HG02798 (cell line): ENCODE measurements at regions not wholly inside any gene's neighbourhood (a gene's known extent, or its start where the extent isn't known, plus 50 kb on each side); places are given as distances from the start of the nearest gene placed in this dataset.
A peak's percentile ranks its signal among the peaks of the same experiment; 100 is the strongest.

Experiments used
- ATAC-seq: cut with Tn5 transposase; IDR thresholded peaks from one replicate; pipeline ENCODE4 v1.9.1; 2021; ENCODE audit warnings: mild to moderate bottlenecking; ENCODE audit not compliant: unreplicated experiment, poor library complexity

- no peak for ATAC-seq
Measured at GRCh38 chr5:66234241-66234640, 90.1 kb downstream of the SREK1 start.

- ATAC-seq: no peak
Measured at GRCh38 chr5:66238435-66238834, 94.3 kb downstream of the SREK1 start.

- no peak for ATAC-seq
Measured at GRCh38 chr5:66239034-66239433, 94.9 kb downstream of the SREK1 start.

- no peak for ATAC-seq
Measured at GRCh38 chr5:66241136-66241825, 97.2 kb downstream of the SREK1 start.

GRCh38 chr5:66242050-66242715 is 98.1 kb downstream of the SREK1 start:
- ATAC-seq: no peak

GRCh38 chr5:66246608-66247007 is 102.5 kb downstream of the SREK1 start:
- ATAC-seq: no peak

GRCh38 chr5:66247176-66247960 is 103.3 kb downstream of the SREK1 start:
- ATAC-seq: no peak

GRCh38 chr5:66248874-66249273 is 104.8 kb downstream of the SREK1 start:
- no peak for ATAC-seq

GRCh38 chr5:66249920-66250319 is 105.8 kb downstream of the SREK1 start:
- ATAC-seq: no peak

- ATAC-seq: no peak
Measured at GRCh38 chr5:66252849-66253248, 108.7 kb downstream of the SREK1 start.

- ATAC-seq: no peak
Measured at GRCh38 chr5:66255714-66256113, 111.6 kb downstream of the SREK1 start.

GRCh38 chr5:66273121-66273520 is 129.0 kb downstream of the SREK1 start:
- ATAC-seq: no peak

GRCh38 chr5:66276986-66277385 is 132.9 kb downstream of the SREK1 start:
- ATAC-seq: no peak

GRCh38 chr5:66277981-66278380 is 133.9 kb downstream of the SREK1 start:
- no peak for ATAC-seq

GRCh38 chr5:66281294-66281693 is 137.2 kb downstream of the SREK1 start:
- no peak for ATAC-seq

GRCh38 chr5:66284588-66285342 is 140.7 kb downstream of the SREK1 start:
- no peak for ATAC-seq

GRCh38 chr5:66285343-66285922 is 141.3 kb downstream of the SREK1 start:
- ATAC-seq: no peak

- no peak for ATAC-seq
Measured at GRCh38 chr5:66291771-66292170, 147.7 kb downstream of the SREK1 start.

GRCh38 chr5:66293851-66294250 is 149.8 kb downstream of the SREK1 start:
- peak; percentile 45 for ATAC-seq

- ATAC-seq: no peak
Measured at GRCh38 chr5:66299463-66299862, 155.4 kb downstream of the SREK1 start.
